B cell (primary cell): ENCODE measurements at regions not wholly inside any gene's neighbourhood (a gene's known extent, or its start where the extent isn't known, plus 50 kb on each side); places are given as distances from the start of the nearest gene placed in this dataset.

Source experiments
- ATAC-seq: fragments of 200-7000 bp; cut with Tn5 transposase; one replicate; pipeline ENCODE4 v1.10.0; 2021; ENCODE audit warnings: low read depth, mild to moderate bottlenecking, moderate number of reproducible peaks, moderate library complexity
- CTCF ChIA-PET: fragments of 350-600 bp; sonication (Branson Sonifier 250); formaldehyde crosslinking; loops from one replicate; lab custom pipeline; 2021; ENCODE audit warnings: antibody characterized with exemption, inconsistent platforms; lab: Charles Lee
- POLR2A ChIA-PET: fragments of 350-600 bp; sonication (Branson Sonifier 250); formaldehyde crosslinking; loops from one replicate; lab custom pipeline; 2021; ENCODE audit warnings: antibody characterized with exemption; lab: Charles Lee
- DNase-seq: peaks from one replicate; pipeline ENCODE4 v3.0.0; 2013
- H2AFZ ChIP-seq: 2 replicates; pipeline ENCODE4 v1.6.1; 2012; ENCODE audit warnings: mild to moderate bottlenecking, low read depth, low read length; ENCODE audit not compliant: insufficient read depth, poor library complexity, severe bottlenecking
- H3K27ac ChIP-seq, 2 donors: 1 replicate in 1 of 2; 2 replicates in 1 of 2; pipeline ENCODE4 v1.5.1; 2012 to 2013; ENCODE audit warnings: low read length in 2 of 2, mild to moderate bottlenecking in 2 of 2, moderate library complexity in 1 of 2
- H3K27me3 ChIP-seq, 4 experiments: fragments of 200-600 bp in 1 of 4; sonication (generic) in 1 of 4; replicated peaks in 1 of 4; 1 replicate in 2 of 4; 2 replicates in 2 of 4; pipeline versions ENCODE4 v1.6.1 to v1.7.0; 2013 to 2016; ENCODE audit warnings: low read length in 3 of 4, mild to moderate bottlenecking in 2 of 4, mixed read lengths in 1 of 4, moderate library complexity in 1 of 4; ENCODE audit not compliant: insufficient read depth in 4 of 4, control insufficient read depth in 3 of 4; ENCODE audit errors: control extremely low read depth in 1 of 4
- H3K36me3 ChIP-seq, 2 experiments: replicated peaks in 1 of 2; 1 replicate in 1 of 2; 2 replicates in 1 of 2; pipeline versions ENCODE4 v1.6.1 to v1.7.1; 2013; ENCODE audit warnings: low read length in 1 of 2; ENCODE audit not compliant: insufficient read depth in 2 of 2, control insufficient read depth in 1 of 2; ENCODE audit errors: control extremely low read depth in 1 of 2, extremely low read depth in 1 of 2
- H3K4me1 ChIP-seq, 2 donors: fragments of 200-600 bp in 1 of 2; sonication (generic) in 1 of 2; 1 replicate in 1 of 2; 2 replicates in 1 of 2; pipeline versions ENCODE4 v1.5.1 to v1.6.1; 2013 to 2017; ENCODE audit warnings: low read length in 2 of 2; ENCODE audit not compliant: control insufficient read depth in 2 of 2, insufficient read depth in 2 of 2
- H3K4me2 ChIP-seq: replicated peaks from 2 replicates; pipeline ENCODE3; 2012; ENCODE audit warnings: mild to moderate bottlenecking, low read depth, low read length; ENCODE audit not compliant: poor library complexity, severe bottlenecking
- H3K4me3 ChIP-seq, 5 experiments: fragments of 200-600 bp in 1 of 5; sonication (generic) in 1 of 5; 1 replicate in 3 of 5; 2 replicates in 2 of 5; pipeline versions ENCODE4 v1.5.1 to v1.7.0; 2011 to 2016; ENCODE audit warnings: low read length in 4 of 5, mild to moderate bottlenecking in 4 of 5, low read depth in 2 of 5, control low read depth in 1 of 5, moderate library complexity in 1 of 5; ENCODE audit not compliant: insufficient read depth in 1 of 5; ENCODE audit errors: control extremely low read depth in 1 of 5, extremely low read depth in 1 of 5
- H3K79me2 ChIP-seq: fragments of 200-600 bp; sonication (generic); one replicate; pipeline ENCODE4 v1.6.0; 2016; ENCODE audit warnings: low read length; ENCODE audit not compliant: control insufficient read depth, insufficient read depth
- H3K9ac ChIP-seq: fragments of 200-600 bp; sonication (generic); 2 replicates; pipeline ENCODE4 v1.6.1; 2017; ENCODE audit warnings: mild to moderate bottlenecking, low read length, moderate library complexity
- H3K9me3 ChIP-seq, 3 donors: one replicate each; pipeline versions ENCODE4 v1.6.1 to v1.7.1; 2013; ENCODE audit warnings: low read length in 2 of 3; ENCODE audit not compliant: control insufficient read depth in 2 of 3, insufficient read depth in 1 of 3; ENCODE audit errors: control extremely low read depth in 1 of 3
- H4K20me1 ChIP-seq: 2 replicates; pipeline ENCODE4 v1.6.0; 2012; ENCODE audit warnings: mild to moderate bottlenecking, low read length; ENCODE audit not compliant: insufficient read depth, control insufficient read depth, poor library complexity, severe bottlenecking
- H3K27ac Mint-ChIP-seq: one replicate; pipeline ENCODE4 v1.8.0; 2021; ENCODE audit warnings: mixed read lengths
- H3K27me3 Mint-ChIP-seq: one replicate; pipeline ENCODE4 v1.8.0; 2021; ENCODE audit warnings: mixed read lengths
- H3K4me1 Mint-ChIP-seq: one replicate; pipeline ENCODE4 v1.8.0; 2021; ENCODE audit warnings: mixed read lengths
- H3K4me3 Mint-ChIP-seq: one replicate; pipeline ENCODE4 v1.8.0; 2021; ENCODE audit warnings: mixed read lengths
- H3K9me3 Mint-ChIP-seq: one replicate; pipeline ENCODE4 v1.8.0; 2022; ENCODE audit warnings: mixed read lengths; ENCODE audit not compliant: insufficient read depth
- CTCF ChIP-seq: fragments of 200-600 bp; IDR thresholded peaks from one replicate; pipeline ENCODE4 v1.8.0; 2022; ENCODE audit warnings: antibody characterized with exemption, mild to moderate bottlenecking
- EZH2 ChIP-seq: IDR thresholded peaks from 2 replicates; pipeline ENCODE4 v1.6.1; 2012; ENCODE audit warnings: borderline replicate concordance, low read depth, mild to moderate bottlenecking, moderate library complexity, low read length; ENCODE audit not compliant: insufficient read depth, poor library complexity, severe bottlenecking
- WGBS: methylation state at CpG from one replicate; pipeline ENCODE4 v1.1.5; 2013; ENCODE audit warnings: missing lambda C conversion rate; ENCODE audit not compliant: insufficient coverage; 5-methylcytosine and 5-hydroxymethylcytosine counted together
- intact Hi-C: fragments of 100-400 bp; cut with micrococcal nuclease; formaldehyde crosslinking; loops from one replicate; pipeline ENCODE4 v1.10.0; 2022

- TF ChIP-seq CTCF (no peak), EZH2 (no peak)
- no peaks in the 10 kb centered on the region for H3K9me3 ChIP-seq
- ChIA-PET POLR2A (no interaction called here), CTCF (no interaction called here)
- WGBS: no CpG with 5 or more reads among the region's 4 CpGs
- H3K36me3 ChIP-seq: no peaks in the 10 kb centered on the region
- no peaks in the 10 kb centered on the region for H3K4me1 ChIP-seq
- H3K4me2 ChIP-seq: no peak overlapping the region
- no peaks in the 10 kb centered on the region for H3K79me2 ChIP-seq
- H2AFZ ChIP-seq: no peak overlapping the region
- no peak for DNase-seq
- ATAC-seq: no peak
- no peaks in the 10 kb centered on the region for H3K4me1 Mint-ChIP-seq
- H3K27me3 Mint-ChIP-seq: no peaks in the 10 kb centered on the region
- intact Hi-C loops: no loop called here
- H3K9me3 Mint-ChIP-seq: no peaks in the 10 kb centered on the region
- no peaks in the 10 kb centered on the region for H4K20me1 ChIP-seq
- H3K27me3 ChIP-seq: no peaks in the 10 kb centered on the region
- no peak overlapping the region for H3K27ac ChIP-seq
- H3K9ac ChIP-seq: no peak overlapping the region
- H3K4me3 ChIP-seq: no peak overlapping the region
- H3K4me3 Mint-ChIP-seq: no peak overlapping the region
- H3K27ac Mint-ChIP-seq: no peak overlapping the region
Measured at GRCh38 chrX:120690941-120691340, 61.1 kb upstream of the C1GALT1C1 start.

- H3K9ac ChIP-seq: no peak overlapping the region
- no peaks in the 10 kb centered on the region for H4K20me1 ChIP-seq
- no peak overlapping the region for H3K27ac Mint-ChIP-seq
- H3K4me1 Mint-ChIP-seq: no peaks in the 10 kb centered on the region
- CTCF ChIA-PET: no interaction called here
- no peak for DNase-seq
- intact Hi-C loops: no loop called here
- no peak overlapping the region for H3K4me3 Mint-ChIP-seq
- H3K27me3 ChIP-seq: no peaks in the 10 kb centered on the region
- H3K79me2 ChIP-seq: no peaks in the 10 kb centered on the region
- H3K36me3 ChIP-seq: no peaks in the 10 kb centered on the region
- no peaks in the 10 kb centered on the region for H3K9me3 Mint-ChIP-seq
- H3K27me3 Mint-ChIP-seq: no peaks in the 10 kb centered on the region
- POLR2A ChIA-PET: no interaction called here
- H2AFZ ChIP-seq: no peak overlapping the region
- H3K4me2 ChIP-seq: no peak overlapping the region
- ATAC-seq: no peak
- no peak overlapping the region for H3K4me3 ChIP-seq
- WGBS: 88% methylated on average over 1 of the region's 3 CpGs
- H3K9me3 ChIP-seq: no peaks in the 10 kb centered on the region
- TF ChIP-seq CTCF (no peak), EZH2 (no peak)
- H3K4me1 ChIP-seq: no peaks in the 10 kb centered on the region
- no peak overlapping the region for H3K27ac ChIP-seq
Measured at GRCh38 chrX:120690344-120690743, 60.5 kb upstream of the C1GALT1C1 start.
